Omental fat pad (tissue), 3 donors: ENCODE measurements at regions not wholly inside any gene's neighbourhood (a gene's known extent, or its start where the extent isn't known, plus 50 kb on each side); places are given as distances from the start of the nearest gene placed in this dataset.
A peak's percentile ranks its signal among the peaks of the same experiment; 100 is the strongest.

Source experiments
- ATAC-seq: fragments of 150-250 bp; one replicate; pipeline ENCODE4 v1.9.1; 2016; ENCODE audit warnings: mild to moderate bottlenecking, moderate library complexity; ENCODE audit not compliant: low FRiP score
- DNase-seq: peaks from one replicate; pipeline ENCODE4 v3.0.0-alpha.2; 2019; ENCODE audit warnings: low spot score
- TF ChIP-seq, protein P1 (sequence below), 3 donors: fragments of 450-650 bp; IDR thresholded peaks; one replicate each; pipeline ENCODE4 v1.5.1; 2016 to 2017; ENCODE audit warnings: antibody characterized with exemption in 3 of 3, mild to moderate bottlenecking in 3 of 3, moderate library complexity in 2 of 3

- TF ChIP-seq, protein P1, sequence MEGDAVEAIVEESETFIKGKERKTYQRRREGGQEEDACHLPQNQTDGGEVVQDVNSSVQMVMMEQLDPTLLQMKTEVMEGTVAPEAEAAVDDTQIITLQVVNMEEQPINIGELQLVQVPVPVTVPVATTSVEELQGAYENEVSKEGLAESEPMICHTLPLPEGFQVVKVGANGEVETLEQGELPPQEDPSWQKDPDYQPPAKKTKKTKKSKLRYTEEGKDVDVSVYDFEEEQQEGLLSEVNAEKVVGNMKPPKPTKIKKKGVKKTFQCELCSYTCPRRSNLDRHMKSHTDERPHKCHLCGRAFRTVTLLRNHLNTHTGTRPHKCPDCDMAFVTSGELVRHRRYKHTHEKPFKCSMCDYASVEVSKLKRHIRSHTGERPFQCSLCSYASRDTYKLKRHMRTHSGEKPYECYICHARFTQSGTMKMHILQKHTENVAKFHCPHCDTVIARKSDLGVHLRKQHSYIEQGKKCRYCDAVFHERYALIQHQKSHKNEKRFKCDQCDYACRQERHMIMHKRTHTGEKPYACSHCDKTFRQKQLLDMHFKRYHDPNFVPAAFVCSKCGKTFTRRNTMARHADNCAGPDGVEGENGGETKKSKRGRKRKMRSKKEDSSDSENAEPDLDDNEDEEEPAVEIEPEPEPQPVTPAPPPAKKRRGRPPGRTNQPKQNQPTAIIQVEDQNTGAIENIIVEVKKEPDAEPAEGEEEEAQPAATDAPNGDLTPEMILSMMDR (IDR thresholded peaks at IDR 0.05) = no peak
- ATAC-seq (peak; percentile 81), DNase-seq (no peak)
These were observed 106.5 kb upstream of the SLC4A7 start for GRCh38 chr3:27590437-27591298.

GRCh38 chr3:27589795-27590194 lies 105.6 kb upstream of the SLC4A7 start:
- DNase-seq = no peak
- ATAC-seq = peak; percentile 77
- TF ChIP-seq, protein P1 (IDR thresholded peaks at IDR 0.05) = no peak

DNA sequence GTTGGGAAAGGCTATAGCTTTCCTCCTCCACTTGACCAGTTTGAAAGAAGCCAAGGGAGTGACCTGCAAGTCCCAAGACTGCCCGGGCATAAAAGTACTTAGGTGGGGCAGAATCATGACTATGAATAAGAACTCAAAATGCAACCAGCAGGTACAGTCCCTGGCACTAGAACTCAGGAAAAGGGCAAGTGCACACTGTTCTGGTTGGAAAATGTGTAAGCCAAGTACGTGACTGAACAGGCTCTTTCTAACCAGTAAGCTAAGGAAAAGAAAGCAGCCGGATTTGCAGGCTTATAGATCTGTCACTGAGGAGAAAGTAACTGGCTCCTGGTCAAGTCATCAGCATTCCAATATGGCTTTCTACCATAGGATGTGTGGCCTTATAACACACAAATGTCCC lies 101.2 kb upstream of the SLC4A7 start:
- ATAC-seq (no peak), DNase-seq (no peak)
- TF ChIP-seq, protein P1 (IDR thresholded peaks at IDR 0.05) = no peak

DNA sequence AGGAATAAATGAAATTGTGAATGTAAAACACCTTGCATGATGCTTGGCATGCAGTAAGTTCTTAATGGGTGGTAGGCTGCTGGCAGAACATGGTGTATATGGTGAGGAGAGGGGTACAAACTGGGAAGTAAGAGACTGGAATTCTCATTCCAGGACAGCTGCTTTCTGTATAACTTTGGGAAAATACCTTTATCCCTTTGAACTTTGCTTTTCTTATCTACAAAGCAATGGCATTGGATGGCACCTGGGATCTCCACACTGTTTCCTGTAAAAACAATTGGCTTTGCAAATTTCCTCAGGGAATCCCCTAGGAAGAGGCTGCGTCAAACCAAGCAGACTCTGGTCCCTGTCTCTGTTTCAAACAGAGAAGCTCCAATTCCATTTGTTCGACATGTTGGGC lies 100.7 kb upstream of the SLC4A7 start:
- TF ChIP-seq, protein P1 (IDR thresholded peaks at IDR 0.05) = no peak
- ATAC-seq (no peak), DNase-seq (no peak)

DNA sequence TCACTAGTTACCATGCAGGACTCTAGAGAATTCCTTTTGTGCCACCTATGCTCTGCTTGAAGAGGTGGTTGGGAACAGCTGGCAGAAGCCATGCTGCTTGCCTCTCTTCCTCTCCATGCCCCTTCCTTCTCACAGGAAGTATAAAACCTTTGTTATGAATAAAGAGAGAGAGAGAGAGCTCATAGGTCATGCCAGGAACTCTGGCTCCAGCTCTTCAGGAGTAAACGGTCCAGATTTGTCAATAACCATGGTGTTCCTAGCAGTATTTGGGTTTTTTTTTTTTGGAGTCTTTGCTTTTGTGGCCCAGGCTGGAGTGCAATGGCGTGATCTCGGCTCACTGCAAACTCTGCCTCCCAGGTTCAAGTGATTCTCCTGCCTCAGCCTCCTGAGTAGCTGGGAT lies 97.7 kb upstream of the SLC4A7 start:
- DNase-seq (no peak), ATAC-seq (no peak)
- TF ChIP-seq, protein P1 (IDR thresholded peaks at IDR 0.05) = no peak

GRCh38 chr3:27578032-27578431 lies 93.8 kb upstream of the SLC4A7 start:
- TF ChIP-seq, protein P1 (IDR thresholded peaks at IDR 0.05) = no peak
- ATAC-seq = peak; percentile 76

DNA sequence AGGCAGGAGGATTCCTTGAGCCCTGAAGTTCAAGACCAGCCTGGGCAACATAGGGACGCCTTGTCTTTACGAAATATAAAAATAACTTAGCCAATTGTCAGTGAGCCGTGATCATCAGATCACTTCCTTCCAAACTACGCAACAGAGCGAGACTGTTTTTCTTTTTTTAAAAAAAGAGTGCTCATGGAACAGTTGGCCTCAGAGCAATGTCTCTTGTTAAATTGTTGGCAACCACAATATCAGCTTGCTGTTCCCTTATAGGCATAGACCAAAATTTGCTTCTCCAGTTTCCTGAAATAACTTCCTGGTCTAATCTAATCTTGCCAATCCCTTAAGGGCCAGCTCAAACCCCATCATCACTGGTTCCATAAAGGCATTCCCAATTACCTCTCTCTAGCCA lies 93.3 kb upstream of the SLC4A7 start:
- TF ChIP-seq, protein P1 (IDR thresholded peaks at IDR 0.05) = no peak
- DNase-seq (no peak), ATAC-seq (peak; percentile 10)

More at GRCh38 chr3:27578032-27578431, 93.8 kb upstream of the SLC4A7 start:
- no peak for DNase-seq
